GM12878 (cell line): ENCODE measurements at regions not wholly inside any gene's neighbourhood (a gene's known extent, or its start where the extent isn't known, plus 50 kb on each side); places are given as distances from the start of the nearest gene placed in this dataset.

Experiments used
- ATAC-seq: fragments of 200-7000 bp; cut with Tn5 transposase; 3 replicates; pipeline ENCODE4 v1.9.1; 2020; ENCODE audit warnings: mild to moderate bottlenecking, moderate library complexity
- BruUV-seq: library from RNA; stranded (reverse); fragments of 400-500 nt; replicated peaks from 2 replicates; lab custom pipeline; 2021; lab: Mats Ljungman, UMichigan
- CTCF ChIA-PET: fragments of 300-600 bp; sonication (Branson Sonifier 250); formaldehyde crosslinking; extraction: SDS; loops from one replicate; lab custom pipeline; 2021; ENCODE audit warnings: inconsistent platforms; lab: Yijun Ruan, JAX
- POLR2A ChIA-PET: fragments of 350-600 bp; formaldehyde crosslinking; extraction: SDS; loops from one replicate; lab custom pipeline; 2021; ENCODE audit warnings: inconsistent platforms; lab: Charles Lee
- RAD21 ChIA-PET: fragments of 300-600 bp; sonication (Branson Sonifier 250); formaldehyde crosslinking; loops from one replicate; lab custom pipeline; 2023; ENCODE audit warnings: antibody characterized with exemption; ENCODE audit not compliant: unreplicated experiment; lab: Charles Lee
- SMC1A ChIA-PET: fragments of 300-600 bp; sonication (Branson Sonifier 250); formaldehyde crosslinking; loops from one replicate; lab custom pipeline; 2023; ENCODE audit not compliant: unreplicated experiment, uncharacterized antibody; lab: Charles Lee
- DNase-seq: peaks from one replicate; pipeline ENCODE4 v3.0.0-alpha.2; 2011; ENCODE audit warnings: low read depth, low spot score
- FAIRE-seq: peaks from 3 replicates; lab custom pipeline; 2011; peaks lifted over from hg19 to GRCh38; lab: Jason Lieb, UNC
- H2AFZ ChIP-seq: 2 replicates; pipeline ENCODE4 v1.6.0; 2011; ENCODE audit warnings: low read depth, low read length, control low read depth; ENCODE audit not compliant: control insufficient read depth
- H3K27ac ChIP-seq: 2 replicates; pipeline ENCODE4 v1.5.1; 2011; ENCODE audit warnings: control low read depth; ENCODE audit not compliant: control insufficient read depth, insufficient read depth
- H3K27me3 ChIP-seq, 2 experiments: replicated peaks in 1 of 2; 2 replicates each; pipeline versions ENCODE4 v1.6.0 to v1.6.1; 2011; ENCODE audit warnings: low read length in 1 of 2; ENCODE audit not compliant: control insufficient read depth in 2 of 2, insufficient read depth in 2 of 2
- H3K36me3 ChIP-seq, 2 experiments: 2 replicates each; pipeline ENCODE4 v1.5.1; 2011; ENCODE audit warnings: low read length in 1 of 2; ENCODE audit not compliant: control insufficient read depth in 2 of 2, insufficient read depth in 2 of 2
- H3K4me1 ChIP-seq: 2 replicates; pipeline ENCODE4 v1.6.1; 2011; ENCODE audit warnings: mild to moderate bottlenecking, low read length, moderate library complexity, mixed read lengths; ENCODE audit not compliant: control insufficient read depth, insufficient read depth
- H3K4me2 ChIP-seq: 2 replicates; pipeline ENCODE4 v1.6.0; 2011; ENCODE audit warnings: control low read depth; ENCODE audit not compliant: control insufficient read depth, insufficient read depth
- H3K4me3 ChIP-seq: fragments of 200-600 bp; sonication (generic); 2 replicates; pipeline ENCODE4 v1.5.1; 2016
- H3K79me2 ChIP-seq: 2 replicates; pipeline ENCODE4 v1.6.0; 2011; ENCODE audit warnings: low read length; ENCODE audit not compliant: control insufficient read depth, insufficient read depth
- H3K9ac ChIP-seq: 2 replicates; pipeline ENCODE4 v1.8.0; 2011; ENCODE audit warnings: low read length, control low read depth, mixed read lengths; ENCODE audit not compliant: control insufficient read depth, insufficient read depth
- H3K9me3 ChIP-seq: replicated peaks from 3 replicates; pipeline ENCODE4 v1.5.1; 2011; ENCODE audit warnings: mild to moderate bottlenecking, low read length; ENCODE audit not compliant: control insufficient read depth, insufficient read depth
- H4K20me1 ChIP-seq: 2 replicates; pipeline ENCODE4 v1.6.0; 2011; ENCODE audit not compliant: control insufficient read depth, insufficient read depth
- CBX5 ChIP-seq: sonication (generic); IDR thresholded peaks from 2 replicates; pipeline ENCODE4 v1.6.1; 2016; ENCODE audit warnings: low read depth, moderate library complexity, mild to moderate bottlenecking, inconsistent platforms
- CHD2 ChIP-seq: IDR thresholded peaks from 2 replicates; pipeline ENCODE4 v1.6.1; 2011; ENCODE audit warnings: low read depth, low read length, improper control_type of control experiment, borderline replicate concordance
- CREB1 ChIP-seq: IDR thresholded peaks from 2 replicates; pipeline ENCODE4 v1.6.1; 2012; ENCODE audit warnings: low read depth, mild to moderate bottlenecking, inconsistent platforms
- CTCF ChIP-seq, 3 experiments: IDR thresholded peaks in 2 of 3; conservative IDR thresholded peaks in 1 of 3; 2 replicates each; pipeline ENCODE4 v1.5.1; 2011; ENCODE audit warnings: low read depth in 3 of 3, low read length in 3 of 3, mild to moderate bottlenecking in 3 of 3, control low read depth in 2 of 3, moderate library complexity in 2 of 3, inconsistent platforms in 1 of 3, mixed read lengths in 1 of 3; ENCODE audit not compliant: control insufficient read depth in 2 of 3, insufficient read depth in 1 of 3; ENCODE audit errors: extremely low read depth in 1 of 3
- MTA2 ChIP-seq: fragments of 450-650 bp; IDR thresholded peaks from 2 replicates; pipeline ENCODE4 v1.6.1; 2016; ENCODE audit warnings: low read depth, mild to moderate bottlenecking, moderate library complexity
- NFXL1 ChIP-seq: fragments of 450-650 bp; IDR thresholded peaks from 2 replicates; pipeline ENCODE4 v1.6.1; 2017; ENCODE audit warnings: antibody characterized with exemption, mild to moderate bottlenecking, borderline replicate concordance
- NFYA ChIP-seq: IDR thresholded peaks from 2 replicates; pipeline ENCODE4 v1.6.1; 2011; ENCODE audit warnings: low read depth, mild to moderate bottlenecking, low read length, improper control_type of control experiment, borderline replicate concordance
- PML ChIP-seq: IDR thresholded peaks from 2 replicates; pipeline ENCODE4 v1.6.1; 2012; ENCODE audit warnings: low read length, inconsistent platforms
- POLR2A ChIP-seq: IDR thresholded peaks from 2 replicates; pipeline ENCODE4 v1.6.1; 2011; ENCODE audit warnings: low read depth, mild to moderate bottlenecking, low read length
- RB1 ChIP-seq: fragments of 450-650 bp; formaldehyde crosslinking; IDR thresholded peaks from 2 replicates; pipeline ENCODE4 v1.6.1; 2017; ENCODE audit warnings: mild to moderate bottlenecking, borderline replicate concordance
- ZNF592 ChIP-seq: fragments of 450-650 bp; IDR thresholded peaks from 2 replicates; pipeline ENCODE4 v1.6.1; 2017; ENCODE audit warnings: mild to moderate bottlenecking, moderate library complexity
- ZNF622 ChIP-seq: fragments of 450-650 bp; IDR thresholded peaks from 2 replicates; pipeline ENCODE4 v1.6.1; 2017; ENCODE audit warnings: mild to moderate bottlenecking, inconsistent platforms
- WGBS: methylation state at CpG from one replicate; pipeline ENCODE4 v1.1.6; 2016; ENCODE audit warnings: low lambda C conversion rate; ENCODE audit not compliant: insufficient replicate concordance, insufficient coverage; ENCODE audit errors: missing lambda C conversion rate; 5-methylcytosine and 5-hydroxymethylcytosine counted together
- in situ Hi-C: fragments of 300-500 bp; cut with MboI; formaldehyde crosslinking; loops from 9 replicates; pipeline ENCODE4 v1.14.3; 2018; ENCODE audit warnings: mixed read lengths
- intact Hi-C: fragments of 100-400 bp; cut with micrococcal nuclease; formaldehyde crosslinking; loops from one replicate; pipeline ENCODE4 v1.14.2; 2022; ENCODE audit not compliant: unreplicated experiment

- WGBS = 21% methylated on average over 4 of the region's 4 CpGs
- no peaks in the 10 kb centered on the region for H3K27me3 ChIP-seq
- no peak for ATAC-seq
- H2AFZ ChIP-seq = no peak overlapping the region
- ChIA-PET CTCF (no interaction called here), SMC1A (no interaction called here), RAD21 (no interaction called here), POLR2A (no interaction called here)
- intact Hi-C loops (no loop called here), in situ Hi-C loops (no loop called here)
- H3K4me3 ChIP-seq = no peak overlapping the region
- H4K20me1 ChIP-seq = no peaks in the 10 kb centered on the region
- H3K9me3 ChIP-seq = no peaks in the 10 kb centered on the region; the same call in 2 of the 3 replicates
- H3K4me1 ChIP-seq = no peaks in the 10 kb centered on the region
- BruUV-seq = no TSS peak
- H3K27ac ChIP-seq = no peak overlapping the region
- no peak overlapping the region for H3K4me2 ChIP-seq
- H3K36me3 ChIP-seq = no peaks in the 10 kb centered on the region
- FAIRE-seq = no peak
- no peak for TF ChIP-seq POLR2A
- TF ChIP-seq CTCF (IDR thresholded peaks at IDR 0.05 in 2 of 3, conservative IDR thresholded peaks at IDR 0.05 in 1 of 3; ENCODE audit: control insufficient read depth in 2 of 3, extremely low read depth in 1 of 3, insufficient read depth in 1 of 3, low read depth in 3 of 3, low read length in 3 of 3) = no peak
- no peak for TF ChIP-seq NFYA
- no peak for TF ChIP-seq MTA2
- no peak for TF ChIP-seq PML
- no peak for TF ChIP-seq ZNF622
- no peak for TF ChIP-seq ZNF592
- TF ChIP-seq CREB1 = no peak
- TF ChIP-seq CHD2 = no peak
- no peak for TF ChIP-seq CBX5
- TF ChIP-seq NFXL1 = no peak
- TF ChIP-seq RB1 = no peak
- no peak for DNase-seq
- no peak overlapping the region for H3K9ac ChIP-seq
- H3K79me2 ChIP-seq = no peaks in the 10 kb centered on the region
Measured at GRCh38 chr10:108708363-108708762, 1214.9 kb downstream of the XPNPEP1 start.
